NCI-H510A (cell line): ENCODE measurements at regions not wholly inside any gene's neighbourhood (a gene's known extent, or its start where the extent isn't known, plus 50 kb on each side); places are given as distances from the start of the nearest gene placed in this dataset.

Experiments used
- DNase-seq: peaks from one replicate; lab custom pipeline; 2025; lab: John Stamatoyannopoulos, UW

- no peak for DNase-seq
Observed at GRCh38 chr22:34434371-34434770, 514.1 kb upstream of the LARGE1 start.

- no peak for DNase-seq
Observed at GRCh38 chr22:34437140-34437539, 516.9 kb upstream of the LARGE1 start.

- no peak for DNase-seq
Observed at GRCh38 chr22:34454598-34454997, 534.3 kb upstream of the LARGE1 start.

- no peak for DNase-seq
Observed at GRCh38 chr22:34462795-34463194, 542.5 kb upstream of the LARGE1 start.

- no peak for DNase-seq
Observed at GRCh38 chr22:34475886-34476285, 555.6 kb upstream of the LARGE1 start.

- DNase-seq: no peak
Observed at GRCh38 chr22:34476762-34477161, 556.5 kb upstream of the LARGE1 start.

- DNase-seq: no peak
Observed at GRCh38 chr22:34481090-34481489, 560.8 kb upstream of the LARGE1 start.

GRCh38 chr22:34486381-34486780 is 566.1 kb upstream of the LARGE1 start:
- no peak for DNase-seq

- DNase-seq: no peak
Observed at GRCh38 chr22:34489861-34490260, 569.6 kb upstream of the LARGE1 start.

GRCh38 chr22:34490886-34491285 is 570.6 kb upstream of the LARGE1 start:
- DNase-seq: peak; percentile 3

- DNase-seq: no peak
Observed at GRCh38 chr22:34493486-34493885, 572.5 kb upstream of the ISX start.

GRCh38 chr22:34501366-34501965 is 564.5 kb upstream of the ISX start:
- no peak for DNase-seq

GRCh38 chr22:34502821-34503220 is 563.1 kb upstream of the ISX start:
- DNase-seq: no peak

- DNase-seq: no peak
Observed at GRCh38 chr22:34508797-34509196, 557.2 kb upstream of the ISX start.

GRCh38 chr22:34526681-34527080 is 539.3 kb upstream of the ISX start:
- DNase-seq: no peak

GRCh38 chr22:34534101-34534500 is 531.9 kb upstream of the ISX start:
- no peak for DNase-seq

- no peak for DNase-seq
Observed at GRCh38 chr22:34567367-34567766, 498.6 kb upstream of the ISX start.

GRCh38 chr22:34570408-34570807 is 495.6 kb upstream of the ISX start:
- DNase-seq: no peak

GRCh38 chr22:34579519-34579918 is 486.4 kb upstream of the ISX start:
- DNase-seq: no peak

- DNase-seq: no peak
Observed at GRCh38 chr22:34587357-34588356, 478.3 kb upstream of the ISX start.

- no peak for DNase-seq
Observed at GRCh38 chr22:34588871-34589545, 476.9 kb upstream of the ISX start.

- no peak for DNase-seq
Observed at GRCh38 chr22:34592123-34592740, 473.7 kb upstream of the ISX start.
